GM13976 (cell line): ENCODE measurements at regions not wholly inside any gene's neighbourhood (a gene's known extent, or its start where the extent isn't known, plus 50 kb on each side); places are given as distances from the start of the nearest gene placed in this dataset.
"Not testable (repeated sequence)": the region's sequence is repeated elsewhere in the genome, so short reads cannot be mapped to it uniquely, and the experiment has no call there.

Experiments
- DNase-seq: peaks from one replicate; pipeline ENCODE4 v3.0.0; 2012; ENCODE audit warnings: low spot score
- in situ Hi-C: fragments of 300-500 bp; cut with MboI; formaldehyde crosslinking; loops from one replicate; pipeline ENCODE4 v1.12.0; 2022; ENCODE audit warnings: low sequenced_read_pairs, mixed read lengths, inconsistent platforms; ENCODE audit not compliant: unreplicated experiment
- TF ChIP-seq, protein P1 (sequence below): IDR thresholded peaks from 2 replicates; pipeline ENCODE4 v1.5.1; 2012; ENCODE audit warnings: borderline replicate concordance, mild to moderate bottlenecking; ENCODE audit not compliant: insufficient read depth; ENCODE audit errors: extremely low read depth, missing control alignments, control extremely low read depth

DNA sequence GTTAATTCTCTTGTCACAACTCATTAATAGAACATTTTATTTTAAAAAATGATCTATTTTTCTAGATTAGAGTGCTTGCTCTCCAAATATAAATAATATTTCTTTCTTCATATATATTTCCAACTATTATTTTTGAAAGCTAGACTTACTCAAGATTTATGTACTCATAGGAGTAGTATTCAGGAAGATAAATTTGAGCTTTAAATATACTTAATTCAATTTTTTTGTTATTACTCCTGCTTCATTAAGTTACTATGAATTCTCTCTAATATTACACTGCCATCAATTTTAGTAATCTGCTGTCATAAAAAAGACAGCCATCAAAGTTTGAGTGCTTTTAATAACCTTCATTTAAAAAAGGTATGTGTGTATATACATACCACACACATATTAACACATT is 161.9 kb upstream of the PCDH9 start:
- no peak for DNase-seq
- in situ Hi-C loops, result no loop called here
- TF ChIP-seq, protein P1, sequence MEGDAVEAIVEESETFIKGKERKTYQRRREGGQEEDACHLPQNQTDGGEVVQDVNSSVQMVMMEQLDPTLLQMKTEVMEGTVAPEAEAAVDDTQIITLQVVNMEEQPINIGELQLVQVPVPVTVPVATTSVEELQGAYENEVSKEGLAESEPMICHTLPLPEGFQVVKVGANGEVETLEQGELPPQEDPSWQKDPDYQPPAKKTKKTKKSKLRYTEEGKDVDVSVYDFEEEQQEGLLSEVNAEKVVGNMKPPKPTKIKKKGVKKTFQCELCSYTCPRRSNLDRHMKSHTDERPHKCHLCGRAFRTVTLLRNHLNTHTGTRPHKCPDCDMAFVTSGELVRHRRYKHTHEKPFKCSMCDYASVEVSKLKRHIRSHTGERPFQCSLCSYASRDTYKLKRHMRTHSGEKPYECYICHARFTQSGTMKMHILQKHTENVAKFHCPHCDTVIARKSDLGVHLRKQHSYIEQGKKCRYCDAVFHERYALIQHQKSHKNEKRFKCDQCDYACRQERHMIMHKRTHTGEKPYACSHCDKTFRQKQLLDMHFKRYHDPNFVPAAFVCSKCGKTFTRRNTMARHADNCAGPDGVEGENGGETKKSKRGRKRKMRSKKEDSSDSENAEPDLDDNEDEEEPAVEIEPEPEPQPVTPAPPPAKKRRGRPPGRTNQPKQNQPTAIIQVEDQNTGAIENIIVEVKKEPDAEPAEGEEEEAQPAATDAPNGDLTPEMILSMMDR, result no peak

DNA sequence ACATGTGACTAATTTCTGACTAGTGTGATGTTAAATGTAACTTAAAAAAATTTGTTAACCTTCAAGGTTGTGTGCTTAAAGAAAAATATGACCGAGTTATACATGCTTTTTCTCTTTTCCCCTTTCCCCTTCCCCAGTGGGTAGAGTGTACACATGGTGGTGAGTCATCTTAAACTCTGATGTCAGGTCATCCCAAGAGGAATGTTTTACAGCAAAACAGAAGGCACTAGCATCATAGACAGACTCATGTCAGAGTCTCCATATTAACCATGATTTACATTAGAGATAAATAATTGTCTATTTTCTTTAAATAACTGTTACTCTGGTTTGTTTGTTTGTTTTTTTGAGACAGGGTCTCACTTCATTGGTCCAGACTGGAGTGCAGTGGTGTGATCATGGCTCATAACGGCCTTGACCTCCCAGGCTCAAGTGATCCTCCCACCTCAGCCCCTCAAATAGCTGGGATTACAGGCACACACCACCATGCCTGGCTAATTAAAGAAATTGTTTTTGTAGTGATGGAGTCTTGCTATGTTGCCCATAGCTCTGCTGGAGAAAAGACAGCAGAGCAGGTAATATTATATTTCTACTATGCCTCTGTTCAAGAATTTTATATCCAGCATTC is 160.4 kb upstream of the PCDH9 start:
- no peak for DNase-seq
- TF ChIP-seq, protein P1, result no peak

DNA sequence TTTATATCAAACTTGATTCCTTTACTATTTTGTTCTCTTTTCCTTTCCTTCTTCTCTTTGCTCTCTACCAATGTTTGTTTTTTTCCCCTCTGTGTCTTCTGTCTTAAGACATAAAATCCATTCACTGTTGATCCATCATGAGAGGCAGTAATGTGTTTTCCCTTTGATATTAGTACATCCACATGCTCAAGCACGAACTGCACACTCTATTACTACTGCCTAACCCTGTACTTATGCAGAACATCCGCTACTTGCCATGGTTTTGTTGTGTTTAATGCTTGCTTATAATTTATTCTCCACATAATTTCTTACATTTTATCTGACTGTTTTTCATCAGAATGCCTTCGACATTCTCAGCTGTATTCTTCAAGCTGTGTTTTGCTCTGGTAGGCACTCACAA is 159.0 kb upstream of the PCDH9 start:
- no peak for DNase-seq
- in situ Hi-C loops, result no loop called here
- TF ChIP-seq, protein P1, result no peak

More for the DNA sequence above, 160.4 kb upstream of the PCDH9 start:
- in situ Hi-C loops, result no loop called here

DNA sequence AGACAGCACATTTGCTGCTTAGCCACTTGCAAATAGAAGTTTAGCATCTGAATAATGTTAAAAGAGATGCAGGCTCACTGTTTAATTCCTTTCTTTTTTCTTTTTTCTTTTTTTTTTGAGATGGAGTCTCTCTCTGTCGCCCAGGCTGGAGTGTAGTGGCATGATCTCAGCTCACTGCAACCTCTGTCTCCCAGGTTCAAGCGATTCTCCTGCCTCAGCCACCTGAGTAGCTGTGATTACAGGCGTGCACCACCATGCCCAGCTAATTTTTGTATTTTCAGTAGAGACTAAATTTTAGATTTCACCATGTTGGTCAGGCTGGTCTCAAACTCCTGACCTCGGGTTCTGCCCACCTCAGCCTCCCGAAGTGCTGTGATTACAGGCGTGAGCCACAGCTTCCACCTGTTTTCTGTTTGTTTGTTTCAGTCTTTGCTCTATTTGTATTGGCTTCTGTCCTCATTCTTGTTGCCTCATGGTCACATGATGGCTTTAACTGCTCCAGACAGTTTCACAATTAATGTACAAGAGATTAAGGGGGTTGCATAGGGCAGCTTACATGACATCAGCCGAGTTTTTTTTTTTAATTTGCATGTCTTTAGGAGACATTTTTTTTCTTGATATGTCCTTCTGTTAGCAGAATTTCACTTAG is 153.1 kb upstream of the PCDH9 start:
- in situ Hi-C loops, DNase-seq: not testable (repeated sequence)

- TF ChIP-seq, protein P1, result no peak
- in situ Hi-C loops, result no loop called here
- no peak for DNase-seq
Observed at GRCh38 chr13:67377919-67378318, 147.8 kb upstream of the PCDH9 start.

- no peak for DNase-seq
- in situ Hi-C loops, result no loop called here
- TF ChIP-seq, protein P1, result no peak
Observed at GRCh38 chr13:67374391-67374790, 144.3 kb upstream of the PCDH9 start.

DNA sequence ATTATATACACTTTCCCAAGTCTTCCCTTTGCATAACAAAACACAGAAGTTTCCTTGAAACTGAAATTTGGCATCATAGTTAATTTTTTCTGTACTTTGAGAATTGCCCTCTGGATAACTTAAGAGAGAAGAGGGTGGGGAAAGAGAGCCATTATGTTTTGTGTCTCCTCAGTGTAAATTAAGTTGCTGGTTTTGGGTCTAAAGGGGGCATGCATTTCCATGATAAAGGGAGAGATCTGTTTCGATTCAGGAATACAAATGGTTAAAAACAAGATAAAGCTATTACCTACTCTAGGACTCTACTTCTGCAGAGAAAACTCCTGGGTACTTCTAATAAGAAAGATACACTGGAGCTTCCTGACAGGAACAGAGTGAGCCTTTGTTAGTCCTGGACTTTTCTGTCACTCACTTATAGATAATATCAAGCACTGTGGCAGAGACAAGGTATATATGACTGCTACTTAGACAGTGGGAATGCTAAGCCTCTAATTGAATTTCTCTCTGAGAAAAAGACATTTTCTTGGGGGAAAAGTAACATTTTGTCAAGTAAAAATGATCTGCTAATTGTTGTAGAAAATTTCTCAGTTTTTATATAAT is 142.8 kb upstream of the PCDH9 start:
- in situ Hi-C loops, result no loop called here
- DNase-seq, result no peak
- TF ChIP-seq, protein P1, result no peak
